Stimulated activated CD4-positive, alpha-beta T cell treated with anti-CD3 and anti-CD28 coated beads, TNF-alpha, amount 100 ng/mL, for 48 hours (primary cell): ENCODE measurements at regions not wholly inside any gene's neighbourhood (a gene's known extent, or its start where the extent isn't known, plus 50 kb on each side); places are given as distances from the start of the nearest gene placed in this dataset.

Experiments
- DNase-seq, 3 donors: peaks; one replicate each; pipeline ENCODE4 v3.0.0-alpha.2; 2020; ENCODE audit warnings: low read depth in 3 of 3

DNA sequence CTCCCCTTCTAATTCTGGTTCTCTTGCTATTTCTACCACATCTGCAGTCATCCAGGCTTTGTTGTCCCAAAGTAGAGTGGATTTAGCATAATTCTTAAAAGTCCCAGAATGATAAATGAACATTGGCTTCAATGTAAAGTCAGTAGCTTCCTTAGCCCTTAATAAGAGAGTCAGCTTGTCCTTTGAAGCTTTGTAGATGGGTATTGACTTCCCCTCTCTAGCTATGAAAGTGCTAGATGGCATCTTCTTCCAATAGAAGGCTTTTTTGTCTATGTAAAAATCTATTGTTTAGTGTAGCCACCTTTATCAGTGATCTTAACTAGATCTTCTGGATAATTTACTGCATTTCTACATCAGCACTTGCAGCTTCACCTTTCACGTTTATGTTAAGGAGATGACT, 181.4 kb upstream of the B3GALT2 start:
- no peak for DNase-seq

DNA sequence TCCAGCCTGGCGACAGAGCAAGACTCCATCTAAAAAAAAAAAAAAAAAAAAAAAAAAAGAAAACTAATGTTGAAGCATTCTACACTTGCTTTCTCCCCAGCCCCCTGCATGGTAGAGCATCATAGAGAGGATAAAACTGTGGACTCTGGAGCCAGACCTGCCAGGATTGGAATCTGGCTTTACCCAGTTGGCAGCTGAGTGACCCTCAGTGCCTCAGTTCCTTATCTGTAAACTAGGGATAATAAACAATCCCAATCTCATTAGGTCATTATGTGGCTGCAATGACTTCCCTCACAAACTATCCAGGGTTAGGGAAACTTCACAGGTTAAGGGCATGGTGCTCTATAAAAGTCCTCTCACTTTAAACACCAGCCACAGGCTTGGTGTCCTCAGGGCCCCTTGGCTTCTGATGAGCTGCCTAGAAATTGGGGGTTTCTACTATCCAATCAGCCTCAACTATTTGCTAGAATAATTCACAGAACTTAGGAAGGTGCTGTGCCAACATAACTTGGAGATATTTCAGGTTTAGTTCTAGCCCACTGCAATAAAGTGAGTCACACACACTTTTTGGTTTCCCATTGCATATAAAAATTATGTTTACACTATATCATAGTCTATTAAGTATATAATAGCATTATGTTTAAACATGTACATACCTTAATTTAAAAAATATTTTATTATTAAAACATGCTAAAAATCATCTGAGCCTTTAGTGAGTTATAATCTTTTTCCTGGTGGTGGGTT, 180.5 kb upstream of the B3GALT2 start:
- no peak for DNase-seq

DNA sequence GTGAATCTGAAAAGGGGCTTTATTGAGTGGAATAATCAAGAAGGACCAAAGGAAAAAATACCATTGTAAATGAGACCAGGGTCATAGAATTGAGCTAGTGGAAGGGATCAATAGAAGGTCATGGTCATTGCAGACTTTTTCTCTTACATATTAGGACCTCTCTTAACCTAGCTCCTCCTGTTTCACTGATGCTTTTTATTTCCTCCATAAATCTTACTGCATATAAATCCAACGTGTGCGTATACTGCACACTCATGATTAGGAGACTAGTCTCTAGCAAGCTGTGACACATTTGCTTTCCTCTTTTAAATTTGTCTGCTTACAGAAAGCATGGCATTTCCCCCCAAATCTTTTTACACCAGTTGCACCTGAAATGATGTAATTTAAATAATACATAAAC, 179.6 kb upstream of the B3GALT2 start:
- DNase-seq, result no peak

DNA sequence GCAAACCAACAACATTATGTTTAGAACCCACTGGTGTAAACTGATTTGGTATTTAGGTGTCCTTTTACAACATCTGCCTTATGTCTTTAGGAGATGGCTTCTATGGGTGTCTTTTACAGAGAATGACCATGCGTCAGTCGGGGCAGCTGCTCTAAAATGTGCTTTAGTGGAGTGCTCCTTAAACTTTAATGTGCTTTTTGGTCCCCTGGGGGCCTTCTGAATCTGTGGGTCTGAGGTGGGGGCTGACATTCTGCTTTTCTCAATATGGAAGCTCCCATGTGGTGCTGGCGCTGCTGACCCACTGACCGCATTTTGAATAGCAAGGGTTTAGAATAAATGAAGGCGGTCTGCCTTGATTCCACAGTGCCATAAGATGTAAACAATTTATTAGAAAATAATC, 173.2 kb upstream of the B3GALT2 start:
- no peak for DNase-seq

DNA sequence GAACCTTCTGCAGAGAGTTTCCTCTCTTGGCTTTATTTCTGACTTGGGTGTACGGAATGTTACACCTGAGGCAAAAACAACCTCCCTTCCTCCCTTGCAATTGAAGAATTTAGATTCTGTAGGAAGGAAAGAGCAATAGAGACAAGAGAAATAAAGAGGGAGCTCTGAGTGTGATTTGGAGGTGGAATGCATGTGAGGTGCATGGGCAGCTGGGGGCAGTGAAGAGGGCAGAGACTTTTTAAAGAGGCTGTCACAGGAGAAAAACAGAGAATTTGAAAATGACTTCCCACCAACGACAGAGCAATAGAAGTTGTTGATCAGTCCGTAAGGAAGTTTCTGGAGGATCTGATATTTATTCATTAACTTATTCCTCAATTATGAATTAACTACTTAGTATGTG, 172.0 kb upstream of the B3GALT2 start:
- no peak for DNase-seq

DNA sequence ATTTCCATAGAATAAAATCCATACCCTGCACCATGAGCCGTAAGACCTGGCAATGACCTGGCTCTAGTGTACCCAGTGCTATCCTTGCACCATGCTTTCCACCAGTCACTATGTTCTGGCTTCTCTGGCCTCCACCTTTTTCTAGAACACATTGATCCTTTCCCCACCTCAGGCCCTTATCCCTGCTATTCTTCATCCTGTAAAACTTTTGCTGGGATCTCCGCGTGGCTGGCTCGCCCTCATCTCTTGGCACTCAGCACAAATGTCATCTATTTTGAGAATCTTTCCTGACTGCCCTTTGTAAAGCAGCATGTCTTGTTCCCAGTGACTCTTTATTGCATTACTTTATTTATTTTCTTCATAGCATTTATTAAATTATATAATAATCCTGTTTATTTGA, 169.8 kb upstream of the B3GALT2 start:
- no peak for DNase-seq

DNA sequence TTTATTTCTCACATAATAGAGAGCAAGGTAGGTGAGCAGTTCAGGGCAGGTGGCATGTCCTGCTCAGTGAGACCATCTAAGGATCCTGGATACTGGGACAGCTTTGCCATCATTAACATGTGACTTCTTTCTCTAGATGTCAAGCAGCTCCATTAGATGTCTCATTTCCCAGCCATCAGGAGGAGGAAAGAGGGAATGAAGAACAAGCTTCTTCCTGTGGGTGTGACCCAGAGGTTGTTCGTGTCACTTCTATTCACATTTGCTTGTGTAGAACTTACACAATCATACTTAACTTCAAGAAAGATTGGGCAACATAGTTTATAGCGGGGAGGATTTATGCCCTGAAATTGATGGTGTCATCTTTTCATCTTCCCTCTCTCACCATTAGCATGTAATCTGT, 169.2 kb upstream of the B3GALT2 start:
- DNase-seq, result no peak

DNA sequence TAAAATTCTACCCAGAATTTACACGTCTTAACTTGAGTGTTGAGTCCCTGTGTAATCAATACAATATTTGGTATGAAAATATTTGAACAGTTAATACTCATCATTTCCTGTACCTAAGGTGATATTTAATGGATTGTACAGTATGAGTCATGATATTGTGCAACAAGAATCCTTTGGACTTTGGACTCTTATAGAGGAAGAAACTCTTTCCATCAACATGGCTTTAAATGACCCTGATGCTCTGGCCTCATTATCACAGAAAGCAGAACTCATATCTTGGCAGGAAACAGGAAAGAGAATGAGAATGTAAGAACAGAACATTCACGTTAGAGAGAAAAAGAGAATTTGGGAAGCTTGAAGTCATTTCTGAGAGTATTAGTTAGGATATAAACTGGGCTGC, 168.8 kb upstream of the B3GALT2 start:
- DNase-seq, result no peak

DNA sequence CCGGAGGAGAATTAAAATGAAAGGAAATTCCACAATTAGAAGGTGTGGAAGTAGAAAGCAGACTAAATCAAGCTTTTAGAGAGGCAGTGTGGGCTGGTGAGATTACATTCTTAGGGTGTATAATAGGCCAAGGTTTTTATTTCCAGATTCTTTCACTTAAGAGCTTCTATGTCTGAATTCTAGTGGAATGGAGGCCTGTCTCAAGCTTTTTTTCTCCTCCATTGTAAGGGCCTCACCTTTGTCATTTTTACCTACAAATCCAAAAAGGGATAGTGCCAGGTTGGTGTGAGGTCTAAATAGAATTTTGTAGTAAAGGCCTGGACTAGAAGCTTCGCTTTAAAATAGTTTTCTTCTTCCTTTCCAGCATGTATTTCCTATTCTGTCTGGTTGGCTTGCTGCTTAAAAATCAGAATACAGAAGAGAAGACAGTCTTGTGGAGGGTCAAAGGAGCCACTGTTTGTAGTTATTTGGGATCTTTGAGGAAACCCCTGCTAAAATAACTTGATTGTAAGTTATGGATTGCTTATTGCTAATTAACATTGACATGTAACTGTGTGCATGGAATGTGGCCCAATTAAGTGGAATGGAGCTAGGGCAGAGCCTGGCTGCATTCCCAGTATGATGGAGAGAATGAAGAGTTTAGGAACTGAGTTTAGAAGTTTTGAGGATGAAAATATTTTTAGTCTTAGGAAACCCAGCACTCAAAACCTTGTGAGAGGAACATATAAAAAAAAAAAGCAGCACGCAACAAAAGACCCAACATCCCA, 162.5 kb upstream of the B3GALT2 start:
- DNase-seq, result no peak

DNA sequence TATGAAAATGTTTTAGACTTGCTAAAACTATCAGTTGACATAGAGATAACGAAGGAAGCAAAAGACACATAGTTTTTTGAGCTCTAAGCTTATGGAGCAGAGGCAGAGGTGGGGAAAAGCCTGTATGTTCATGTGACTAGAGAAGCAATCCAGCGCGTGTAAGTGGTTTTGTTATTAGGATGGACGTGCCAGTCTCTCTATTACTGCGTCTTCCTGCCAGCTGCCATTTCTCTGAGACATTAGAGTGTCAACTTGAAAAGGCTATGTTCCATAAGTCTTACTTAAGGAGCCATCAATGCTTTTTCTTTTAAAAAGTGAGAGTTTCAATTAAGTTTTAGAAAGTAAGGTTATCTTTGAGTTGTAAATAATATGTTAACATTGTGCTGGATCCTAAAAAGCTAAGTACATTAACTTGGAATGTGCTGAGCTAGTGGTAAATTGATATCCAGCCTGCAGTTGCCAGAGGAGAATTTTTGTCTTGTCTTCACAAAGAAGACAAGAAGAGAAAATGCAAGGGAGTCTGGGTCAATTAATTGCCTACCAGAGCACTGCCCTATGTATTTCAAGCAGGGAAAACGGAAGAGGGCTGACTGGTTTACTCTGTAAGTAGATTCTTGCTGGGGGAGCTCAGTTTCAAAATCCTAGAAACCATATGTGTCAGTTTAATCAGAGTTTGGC, 161.8 kb upstream of the B3GALT2 start:
- no peak for DNase-seq

DNA sequence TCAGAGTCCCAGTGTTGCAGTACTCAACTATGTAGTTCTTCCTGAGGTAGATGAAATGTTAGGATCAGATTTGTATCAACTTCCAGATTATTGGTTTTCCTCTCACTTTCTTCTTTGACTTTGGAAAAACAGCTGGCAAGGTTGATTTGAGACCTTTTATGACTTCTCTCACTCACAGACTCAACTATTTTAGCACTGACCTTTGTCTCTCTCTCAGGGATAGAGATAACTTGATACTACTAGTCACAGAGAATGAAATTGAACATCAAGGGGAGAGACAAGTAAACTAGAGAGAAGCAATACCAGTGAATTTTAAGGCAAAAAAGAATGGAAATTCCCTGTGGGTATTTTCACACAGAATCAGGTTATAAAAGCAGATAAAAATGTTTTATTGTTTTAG, 159.7 kb upstream of the B3GALT2 start:
- DNase-seq, result no peak

DNA sequence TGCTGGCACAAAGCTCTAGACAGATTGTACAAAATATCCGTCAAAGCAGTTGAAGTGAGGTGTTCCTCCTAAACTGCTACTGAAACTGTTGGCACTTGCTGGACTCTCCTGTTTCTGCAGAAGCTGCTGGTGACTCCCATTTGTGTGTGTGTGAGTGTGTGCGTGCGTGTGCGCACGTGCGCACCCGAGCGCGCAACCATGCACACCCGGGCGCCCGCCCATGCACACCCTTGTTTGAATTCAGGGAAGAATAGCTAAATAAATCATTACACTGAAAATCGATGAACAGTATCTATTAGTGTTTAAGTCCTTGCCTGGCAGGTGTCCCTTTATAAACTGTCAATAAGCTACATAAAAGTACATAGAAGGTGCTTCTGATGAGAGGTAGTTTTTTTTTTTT, 156.4 kb upstream of the B3GALT2 start:
- no peak for DNase-seq

DNA sequence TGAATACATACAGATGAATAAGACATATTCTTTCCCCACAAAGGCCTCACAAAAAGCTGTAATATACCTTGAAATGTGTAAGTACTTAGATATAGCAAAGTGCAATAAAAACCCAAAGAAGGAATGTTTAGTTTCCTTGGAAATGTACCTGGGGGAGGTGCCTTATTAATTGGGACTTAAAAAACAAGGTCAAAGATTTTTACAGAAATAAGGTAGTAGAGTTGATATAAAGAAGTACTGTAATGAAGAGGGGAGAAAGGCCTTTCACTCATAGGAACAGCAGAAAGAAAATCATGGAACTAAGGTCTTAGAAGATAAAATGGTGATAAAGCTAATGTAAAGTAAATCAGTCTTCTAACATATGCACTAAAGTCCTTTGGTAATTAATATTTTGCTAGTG, 153.9 kb upstream of the B3GALT2 start:
- DNase-seq, result no peak

DNA sequence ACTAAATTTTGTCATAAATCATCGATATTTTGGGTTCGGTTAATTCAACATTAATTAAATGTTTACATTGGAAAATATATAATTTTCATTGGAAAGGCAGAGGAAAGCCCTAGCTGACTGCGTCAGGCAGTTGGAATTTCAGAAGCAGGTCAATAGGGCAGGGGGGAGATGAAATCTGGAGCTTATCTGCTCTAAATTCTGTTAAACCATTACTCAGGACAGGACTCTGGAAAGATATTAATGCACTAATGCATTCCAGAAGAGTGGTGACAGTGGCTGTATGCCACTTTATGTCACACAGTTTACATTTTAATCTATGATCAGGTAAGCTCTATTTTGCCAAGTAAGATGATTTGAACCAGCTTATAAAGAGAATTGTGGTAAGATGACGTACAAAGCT, 153.0 kb upstream of the B3GALT2 start:
- no peak for DNase-seq

DNA sequence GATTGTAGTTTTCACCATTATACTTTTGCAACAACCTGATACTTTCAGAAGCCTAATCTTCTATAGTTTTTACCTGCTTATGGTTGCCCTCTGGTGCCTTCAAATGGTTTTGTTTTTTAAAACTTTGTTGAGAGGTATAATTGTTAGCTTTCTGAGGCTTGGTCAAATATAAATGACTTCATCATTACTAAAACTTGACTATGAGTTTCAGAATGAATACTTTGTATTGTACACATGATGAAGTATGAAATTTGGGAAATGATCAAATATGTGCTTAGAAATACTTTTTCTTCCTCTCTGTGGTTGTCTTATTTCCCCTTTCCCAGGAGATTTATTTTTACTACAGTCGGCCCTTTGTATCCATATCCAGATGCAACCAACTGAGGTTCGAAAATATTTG, 151.8 kb upstream of the B3GALT2 start:
- no peak for DNase-seq

DNA sequence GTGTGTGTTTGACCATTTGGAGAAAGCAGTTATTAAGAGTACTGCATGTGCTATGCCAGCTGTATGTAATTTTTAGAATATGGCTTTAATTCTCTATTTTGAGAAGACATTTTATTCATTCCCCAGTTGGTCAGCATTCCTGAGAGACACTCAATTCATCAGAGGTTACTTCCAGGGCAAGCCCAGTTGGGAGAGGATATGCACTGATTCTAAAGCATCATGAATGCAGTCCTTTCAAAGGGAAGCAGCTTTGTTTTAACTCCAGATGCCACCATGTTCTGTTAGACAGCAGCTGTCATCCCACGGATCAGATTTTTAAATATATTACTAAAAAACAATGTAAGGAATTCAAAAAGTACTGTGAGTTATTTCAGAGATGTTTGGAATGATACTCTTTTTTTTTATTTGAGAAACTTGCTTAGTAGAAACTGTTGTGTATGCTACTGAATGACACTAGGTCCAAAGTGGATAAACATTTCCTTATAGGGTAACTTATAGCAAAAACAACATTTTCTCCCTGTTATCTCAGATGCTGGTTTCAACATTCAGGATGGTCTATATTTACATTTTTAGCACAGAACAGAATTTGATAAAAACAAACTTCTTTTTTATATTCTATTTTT, 149.5 kb upstream of the B3GALT2 start:
- no peak for DNase-seq

DNA sequence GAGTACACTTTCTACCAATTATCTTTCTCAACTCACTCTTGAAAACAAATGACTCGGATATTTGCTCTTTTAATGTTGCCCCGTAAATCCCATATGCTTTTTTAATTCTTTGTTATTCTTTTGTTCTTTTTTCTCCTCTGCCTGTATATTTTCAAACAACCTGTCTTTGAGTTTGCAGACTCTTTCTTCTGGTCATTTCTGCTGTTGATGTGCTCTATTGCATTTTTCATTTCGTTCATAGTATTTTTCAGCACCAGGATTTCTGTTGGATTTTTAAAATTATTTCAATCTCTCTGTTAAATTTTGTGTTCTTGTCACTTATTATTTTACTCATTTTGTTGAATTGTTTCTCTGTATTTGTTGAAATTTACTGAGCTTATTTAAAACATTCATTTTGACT, 146.8 kb upstream of the B3GALT2 start:
- no peak for DNase-seq

DNA sequence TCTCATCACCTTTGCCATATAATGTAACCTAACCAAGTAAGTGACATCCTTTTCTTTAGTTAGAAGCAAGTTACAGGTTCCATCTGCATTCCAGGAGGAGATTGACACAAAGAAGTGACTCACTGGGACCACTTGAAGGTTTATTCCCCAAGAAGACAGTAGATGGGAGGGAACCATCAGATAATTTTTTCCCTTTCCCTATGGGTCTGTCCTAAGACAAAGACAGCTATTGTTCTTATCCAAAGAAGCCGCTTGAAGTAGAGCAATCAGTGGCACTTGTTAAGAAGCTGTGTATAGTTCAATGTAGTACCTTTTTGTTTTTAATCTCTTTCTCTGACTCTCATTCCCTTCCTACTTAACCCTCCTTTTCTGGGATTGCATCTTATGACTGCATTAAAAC, 139.9 kb upstream of the B3GALT2 start:
- DNase-seq, result no peak

DNA sequence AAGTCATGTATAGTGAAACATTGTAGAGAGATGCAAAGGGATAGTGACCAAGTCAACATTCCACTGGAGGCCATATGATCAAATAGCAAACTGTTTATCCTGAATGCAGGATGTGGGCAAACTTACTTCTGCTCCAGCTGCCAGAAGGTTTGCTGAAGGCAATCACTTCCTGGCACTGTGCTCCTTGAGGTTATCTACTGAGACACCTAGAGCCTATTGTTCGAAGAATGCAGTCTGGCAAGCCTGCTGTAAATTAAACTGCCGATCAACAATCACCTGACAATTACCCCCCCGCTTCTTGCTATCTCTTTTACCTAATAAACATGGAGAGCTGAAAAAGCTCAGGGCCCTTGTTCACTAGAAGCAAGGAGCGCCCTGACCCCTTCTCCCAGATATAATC, 139.4 kb upstream of the B3GALT2 start:
- DNase-seq, result no peak

DNA sequence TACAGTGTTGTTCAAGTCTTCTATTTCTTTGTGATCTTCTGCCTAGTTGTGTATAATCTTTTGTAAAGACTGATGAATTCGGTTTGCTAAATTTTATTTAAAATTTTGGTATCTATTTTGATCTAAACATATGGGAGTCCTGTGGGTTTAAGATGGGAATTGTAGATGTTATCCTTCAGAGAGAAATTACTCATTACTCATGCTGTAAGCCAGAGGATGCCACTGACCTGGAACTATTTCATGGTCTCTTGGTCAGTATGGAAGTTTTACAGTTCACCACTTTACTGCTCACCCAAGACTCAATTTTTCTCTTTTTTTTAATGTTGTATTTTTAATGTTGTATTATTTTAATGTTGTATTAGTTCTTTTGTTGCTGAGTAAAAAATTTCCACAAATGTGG, 138.6 kb upstream of the B3GALT2 start:
- no peak for DNase-seq

DNA sequence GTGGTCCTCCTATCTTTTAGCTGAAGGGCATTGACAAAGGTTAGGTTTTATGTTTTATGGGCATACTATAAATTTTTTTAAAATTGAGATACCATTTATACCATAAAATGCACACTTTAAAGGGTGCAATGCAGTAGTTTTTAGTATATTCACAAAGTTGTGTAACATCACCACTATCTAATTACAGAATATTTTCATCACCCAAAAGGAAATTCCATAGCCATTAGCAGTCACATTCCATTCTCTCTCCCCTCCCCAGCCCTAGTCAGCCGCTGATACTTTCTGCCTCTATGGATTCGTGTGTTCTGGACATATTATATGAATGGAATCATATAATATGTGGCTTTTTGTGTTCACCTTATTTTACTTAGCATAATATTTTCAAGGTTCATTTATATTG, 135.8 kb upstream of the B3GALT2 start:
- no peak for DNase-seq

DNA sequence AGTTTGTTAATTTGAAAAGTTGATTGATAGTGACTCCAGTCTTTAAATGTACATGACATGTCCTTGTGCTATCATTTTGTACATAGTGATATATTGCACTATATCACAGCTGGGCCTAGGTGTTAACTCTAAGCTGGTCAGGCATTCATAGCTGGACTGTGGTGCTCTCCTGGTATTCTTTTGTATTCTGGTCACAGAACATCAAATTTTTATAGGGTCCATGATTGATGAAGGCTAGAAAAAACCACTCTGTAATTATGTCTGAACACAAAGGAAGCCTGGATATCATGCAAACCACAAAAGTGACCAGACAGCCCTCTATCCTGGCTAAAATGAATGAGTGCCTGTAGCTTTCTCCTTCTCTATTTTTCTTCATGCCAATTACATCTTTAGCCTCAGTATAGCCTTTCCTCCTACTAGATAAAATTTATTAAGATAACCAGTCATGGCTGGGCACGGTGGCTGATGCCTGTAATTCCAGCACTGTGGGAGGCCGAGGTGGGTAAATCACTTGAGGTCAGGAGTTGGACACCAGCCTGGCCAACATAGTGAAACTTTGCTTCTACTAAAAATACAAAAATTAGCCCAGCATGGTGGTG, 134.9 kb upstream of the B3GALT2 start:
- DNase-seq, result no peak
